Peyer's patch (tissue), 4 donors: ENCODE measurements at regions not wholly inside any gene's neighbourhood (a gene's known extent, or its start where the extent isn't known, plus 50 kb on each side); places are given as distances from the start of the nearest gene placed in this dataset.

Experiments used
- DNase-seq, 3 donors: peaks; one replicate each; pipeline ENCODE4 v3.0.0-alpha.2; 2017 to 2019
- H3K27ac ChIP-seq, 4 donors: fragments of 200-600 bp; sonication (generic); one replicate each; pipeline ENCODE4 v1.5.1; 2016 to 2019
- H3K27me3 ChIP-seq, 2 donors: fragments of 200-600 bp; sonication (generic); one replicate each; pipeline ENCODE4 v1.5.1; 2019
- H3K36me3 ChIP-seq, 3 donors: fragments of 200-600 bp; sonication (generic); one replicate each; pipeline ENCODE4 v1.5.1; 2016 to 2019
- H3K4me1 ChIP-seq, 4 donors: fragments of 200-600 bp; sonication (generic); one replicate each; pipeline ENCODE4 v1.5.1; 2016 to 2019
- H3K4me3 ChIP-seq, 4 donors: fragments of 200-600 bp; sonication (generic); 1 replicate in 3 of 4; 2 replicates in 1 of 4; pipeline ENCODE4 v1.5.1; 2016 to 2019; ENCODE audit warnings: mild to moderate bottlenecking in 1 of 4
- H3K9me3 ChIP-seq, 4 donors: fragments of 200-600 bp; sonication (generic); one replicate each; pipeline ENCODE4 v1.5.1; 2016 to 2019; ENCODE audit warnings: mild to moderate bottlenecking in 1 of 4
- POLR2A ChIP-seq, 2 donors: fragments of 450-650 bp; IDR thresholded peaks; one replicate each; pipeline ENCODE4 v1.5.1; 2017; ENCODE audit warnings: antibody characterized with exemption in 2 of 2, mild to moderate bottlenecking in 2 of 2, moderate library complexity in 2 of 2
- TF ChIP-seq, protein P1 (sequence below), 6 experiments: fragments of 450-650 bp in 4 of 6; fragments of 200-600 bp in 2 of 6; sonication (generic) in 1 of 6; IDR thresholded peaks; one replicate each; pipeline ENCODE4 v1.5.1; 2017 to 2019; ENCODE audit warnings: antibody characterized with exemption in 6 of 6, mild to moderate bottlenecking in 3 of 6, moderate library complexity in 1 of 6

DNA sequence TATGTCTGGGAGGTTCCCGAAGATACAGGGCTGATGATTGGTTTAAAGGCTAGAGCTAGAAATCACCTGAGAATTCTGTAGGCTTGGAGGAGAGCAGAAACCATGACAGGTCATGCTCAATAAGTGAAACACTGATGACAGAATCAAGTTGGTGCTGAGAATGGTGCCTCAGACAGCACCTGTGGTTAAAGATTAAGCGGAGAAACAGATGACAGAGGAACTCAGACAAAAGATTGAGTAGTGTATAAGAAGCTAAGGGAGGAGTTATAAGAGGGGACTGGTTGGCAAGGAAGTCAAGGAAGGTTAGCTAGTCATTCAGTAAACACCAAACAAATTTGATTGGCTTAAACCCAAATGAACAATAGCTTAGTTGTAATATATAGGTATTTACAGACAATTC is 385.4 kb upstream of the CNKSR2 start:
- no peaks in the 10 kb centered on the region for H3K4me1 ChIP-seq
- no peak overlapping the region for H3K27ac ChIP-seq
- no peak for TF ChIP-seq POLR2A (IDR thresholded peaks at IDR 0.05)
- TF ChIP-seq, protein P1, sequence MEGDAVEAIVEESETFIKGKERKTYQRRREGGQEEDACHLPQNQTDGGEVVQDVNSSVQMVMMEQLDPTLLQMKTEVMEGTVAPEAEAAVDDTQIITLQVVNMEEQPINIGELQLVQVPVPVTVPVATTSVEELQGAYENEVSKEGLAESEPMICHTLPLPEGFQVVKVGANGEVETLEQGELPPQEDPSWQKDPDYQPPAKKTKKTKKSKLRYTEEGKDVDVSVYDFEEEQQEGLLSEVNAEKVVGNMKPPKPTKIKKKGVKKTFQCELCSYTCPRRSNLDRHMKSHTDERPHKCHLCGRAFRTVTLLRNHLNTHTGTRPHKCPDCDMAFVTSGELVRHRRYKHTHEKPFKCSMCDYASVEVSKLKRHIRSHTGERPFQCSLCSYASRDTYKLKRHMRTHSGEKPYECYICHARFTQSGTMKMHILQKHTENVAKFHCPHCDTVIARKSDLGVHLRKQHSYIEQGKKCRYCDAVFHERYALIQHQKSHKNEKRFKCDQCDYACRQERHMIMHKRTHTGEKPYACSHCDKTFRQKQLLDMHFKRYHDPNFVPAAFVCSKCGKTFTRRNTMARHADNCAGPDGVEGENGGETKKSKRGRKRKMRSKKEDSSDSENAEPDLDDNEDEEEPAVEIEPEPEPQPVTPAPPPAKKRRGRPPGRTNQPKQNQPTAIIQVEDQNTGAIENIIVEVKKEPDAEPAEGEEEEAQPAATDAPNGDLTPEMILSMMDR (IDR thresholded peaks at IDR 0.05) = no peak
- H3K4me3 ChIP-seq = no peak overlapping the region
- H3K9me3 ChIP-seq = no peaks in the 10 kb centered on the region
- DNase-seq = no peak
- no peaks in the 10 kb centered on the region for H3K36me3 ChIP-seq
- no peaks in the 10 kb centered on the region for H3K27me3 ChIP-seq

DNA sequence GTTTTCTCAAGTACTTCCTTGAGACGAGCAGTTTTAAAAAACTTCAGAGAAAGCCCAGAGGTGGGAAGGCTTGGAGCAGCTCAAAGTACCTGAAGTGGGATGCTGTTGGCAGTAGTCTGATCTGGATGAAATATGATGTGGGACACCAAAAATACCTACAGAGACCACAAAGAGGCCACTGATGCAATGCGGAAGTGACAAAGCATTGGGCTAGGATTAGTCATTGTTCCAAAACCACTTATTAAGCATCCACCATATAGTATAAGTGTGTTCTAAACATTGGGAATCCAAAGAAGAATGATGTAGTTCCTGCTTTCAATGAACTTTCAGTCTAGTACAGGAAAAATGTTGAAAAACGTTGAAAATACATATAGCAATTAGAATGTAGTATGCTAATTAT is 386.1 kb upstream of the CNKSR2 start:
- Histone ChIP-seq H3K27me3 (no peaks in the 10 kb centered on the region), H3K9me3 (no peaks in the 10 kb centered on the region), H3K4me3 (no peak overlapping the region), H3K36me3 (no peaks in the 10 kb centered on the region), H3K27ac (no peak overlapping the region), H3K4me1 (no peaks in the 10 kb centered on the region)
- no peak for DNase-seq
- no peak for TF ChIP-seq POLR2A (IDR thresholded peaks at IDR 0.05)
- TF ChIP-seq, protein P1 (IDR thresholded peaks at IDR 0.05) = no peak

DNA sequence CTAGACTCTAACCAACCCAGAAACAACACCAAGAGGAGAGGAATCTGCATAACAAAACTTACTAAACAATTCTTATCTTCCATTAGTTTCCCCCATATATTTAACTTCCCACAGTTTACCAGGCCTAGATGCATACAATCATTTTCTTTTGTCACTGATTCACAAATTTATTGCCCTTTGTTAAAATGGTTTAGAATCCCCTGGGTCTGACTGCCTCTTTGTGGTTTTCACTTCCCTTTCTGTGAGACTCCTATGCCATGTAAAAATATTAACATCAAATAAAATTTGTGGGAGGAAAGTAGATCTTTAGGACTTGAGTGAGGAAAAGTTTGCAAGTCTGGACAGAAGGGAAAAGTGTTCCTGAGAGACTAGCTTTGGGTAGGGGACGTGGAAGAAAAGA is 393.8 kb upstream of the CNKSR2 start:
- Histone ChIP-seq H3K27ac (no peak overlapping the region), H3K36me3 (no peaks in the 10 kb centered on the region), H3K4me1 (no peaks in the 10 kb centered on the region), H3K4me3 (no peak overlapping the region), H3K27me3 (no peaks in the 10 kb centered on the region), H3K9me3 (no peaks in the 10 kb centered on the region)
- no peak for DNase-seq
- TF ChIP-seq, protein P1 (IDR thresholded peaks at IDR 0.05) = no peak
- no peak for TF ChIP-seq POLR2A (IDR thresholded peaks at IDR 0.05)

DNA sequence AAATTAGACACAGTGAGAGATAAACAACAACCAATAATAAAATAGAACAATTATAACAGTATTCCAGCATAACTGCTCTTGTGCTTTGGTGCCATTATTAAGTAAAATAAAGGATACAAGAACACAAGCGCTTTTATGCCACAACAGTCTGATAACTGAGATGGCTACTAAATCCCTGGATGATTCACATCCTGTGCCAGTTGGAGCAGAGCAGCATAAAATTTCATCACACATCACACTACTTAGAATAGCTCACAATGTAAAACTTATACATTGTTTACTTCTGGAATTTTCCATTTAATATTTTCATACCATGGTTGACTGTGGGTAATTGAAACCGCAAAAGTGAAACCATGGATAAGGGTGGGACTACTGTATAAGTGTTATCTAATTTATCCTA is 399.9 kb upstream of the CNKSR2 start:
- Histone ChIP-seq H3K4me1 (no peaks in the 10 kb centered on the region), H3K27me3 (no peaks in the 10 kb centered on the region), H3K9me3 (no peaks in the 10 kb centered on the region), H3K36me3 (no peaks in the 10 kb centered on the region), H3K4me3 (no peak overlapping the region), H3K27ac (no peak overlapping the region)
- no peak for DNase-seq
- TF ChIP-seq, protein P1 (IDR thresholded peaks at IDR 0.05) = no peak
- no peak for TF ChIP-seq POLR2A (IDR thresholded peaks at IDR 0.05)

DNA sequence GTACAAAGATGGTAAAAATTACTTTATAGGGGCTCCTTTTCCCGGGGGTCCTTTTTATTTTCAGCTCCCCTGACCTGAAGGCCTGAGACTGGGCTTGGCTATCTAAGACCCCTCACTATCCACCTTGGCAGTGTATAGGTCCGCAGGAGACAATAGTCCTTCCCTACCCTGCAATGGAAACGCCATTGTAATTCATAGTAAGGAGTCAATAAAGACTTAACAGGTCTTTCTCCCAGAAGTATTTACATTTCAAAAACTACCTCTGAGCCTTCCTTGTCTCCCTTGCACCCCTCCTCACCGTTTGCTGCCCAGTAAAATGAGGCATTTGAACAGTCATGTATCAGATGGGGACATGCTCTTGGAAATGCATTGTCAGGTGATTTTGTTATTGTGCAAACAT is 401.2 kb upstream of the CNKSR2 start:
- Histone ChIP-seq H3K4me1 (no peaks in the 10 kb centered on the region), H3K9me3 (no peaks in the 10 kb centered on the region), H3K4me3 (no peak overlapping the region), H3K36me3 (no peaks in the 10 kb centered on the region), H3K27me3 (no peaks in the 10 kb centered on the region), H3K27ac (no peak overlapping the region)
- TF ChIP-seq, protein P1 (IDR thresholded peaks at IDR 0.05) = no peak
- no peak for TF ChIP-seq POLR2A (IDR thresholded peaks at IDR 0.05)
- no peak for DNase-seq

DNA sequence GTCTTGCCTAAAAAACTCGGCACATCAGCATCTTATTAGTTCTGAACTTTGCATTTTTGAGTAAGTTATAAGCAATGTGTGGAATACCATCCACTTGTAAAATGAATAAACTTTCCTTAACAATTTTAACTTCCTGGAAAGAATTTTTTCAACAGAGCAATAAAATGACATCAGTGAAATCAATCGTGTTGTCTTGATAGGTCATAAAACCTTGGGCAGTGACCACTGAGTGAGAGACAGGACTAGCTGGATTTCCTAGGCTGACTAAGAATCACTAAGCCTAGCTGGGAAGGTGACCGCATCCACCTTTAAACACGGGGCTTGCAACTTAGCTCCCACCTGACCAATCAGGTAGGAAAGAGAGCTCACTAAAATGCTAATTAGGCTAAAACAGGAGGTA is 403.0 kb upstream of the CNKSR2 start:
- Histone ChIP-seq H3K9me3 (no peaks in the 10 kb centered on the region), H3K27ac (no peak overlapping the region), H3K27me3 (no peaks in the 10 kb centered on the region), H3K4me1 (no peaks in the 10 kb centered on the region), H3K36me3 (no peaks in the 10 kb centered on the region), H3K4me3 (no peak overlapping the region)
- DNase-seq = no peak
- no peak for TF ChIP-seq POLR2A (IDR thresholded peaks at IDR 0.05)
